Epithelial cell of prostate (primary cell): ENCODE measurements at regions not wholly inside any gene's neighbourhood (a gene's known extent, or its start where the extent isn't known, plus 50 kb on each side); places are given as distances from the start of the nearest gene placed in this dataset.

Source experiments
- DNase-seq: peaks from one replicate; pipeline ENCODE4 v3.0.0-alpha.2; 2011; ENCODE audit warnings: low read depth, low spot score
- H3K27ac ChIP-seq: fragments of 450-650 bp; 2 replicates; pipeline ENCODE4 v1.5.1; 2017; ENCODE audit warnings: mild to moderate bottlenecking

GRCh38 chr12:114767906-114768722 lies 84.1 kb upstream of the TBX3 start:
- DNase-seq: no peak
- H3K27ac ChIP-seq: no peak overlapping the region

GRCh38 chr12:114767084-114767760 lies 83.2 kb upstream of the TBX3 start:
- DNase-seq: no peak
- H3K27ac ChIP-seq: no peak overlapping the region

GRCh38 chr12:114765960-114766691 lies 82.2 kb upstream of the TBX3 start:
- H3K27ac ChIP-seq: no peak overlapping the region
- DNase-seq: no peak

- no peak overlapping the region for H3K27ac ChIP-seq
- DNase-seq: no peak
Observed at GRCh38 chr12:114764510-114764909, 80.5 kb upstream of the TBX3 start.

- DNase-seq: no peak
- no peak overlapping the region for H3K27ac ChIP-seq
Observed at GRCh38 chr12:114762490-114763110, 78.6 kb upstream of the TBX3 start.

- no peak overlapping the region for H3K27ac ChIP-seq
- no peak for DNase-seq
Observed at GRCh38 chr12:114760151-114760877, 76.3 kb upstream of the TBX3 start.

GRCh38 chr12:114759635-114760034 lies 75.7 kb upstream of the TBX3 start:
- no peak for DNase-seq
- H3K27ac ChIP-seq: no peak overlapping the region

- no peak overlapping the region for H3K27ac ChIP-seq
- DNase-seq: no peak
Observed at GRCh38 chr12:114757684-114758325, 73.8 kb upstream of the TBX3 start.

GRCh38 chr12:114752217-114752616 lies 68.2 kb upstream of the TBX3 start:
- no peak overlapping the region for H3K27ac ChIP-seq
- no peak for DNase-seq

- DNase-seq: no peak
- H3K27ac ChIP-seq: no peak overlapping the region
Observed at GRCh38 chr12:114751712-114752111, 67.7 kb upstream of the TBX3 start.

GRCh38 chr12:114750917-114751316 lies 66.9 kb upstream of the TBX3 start:
- no peak for DNase-seq
- no peak overlapping the region for H3K27ac ChIP-seq

GRCh38 chr12:114749065-114749464 lies 65.1 kb upstream of the TBX3 start:
- H3K27ac ChIP-seq: no peak overlapping the region
- no peak for DNase-seq

- DNase-seq: no peak
- H3K27ac ChIP-seq: no peak overlapping the region
Observed at GRCh38 chr12:114747012-114747858, 63.3 kb upstream of the TBX3 start.

GRCh38 chr12:114746297-114747011 lies 62.5 kb upstream of the TBX3 start:
- no peak overlapping the region for H3K27ac ChIP-seq
- no peak for DNase-seq

GRCh38 chr12:114744691-114745090 lies 60.7 kb upstream of the TBX3 start:
- no peak for DNase-seq
- no peak overlapping the region for H3K27ac ChIP-seq

GRCh38 chr12:114744285-114744684 lies 60.3 kb upstream of the TBX3 start:
- no peak for DNase-seq
- H3K27ac ChIP-seq: no peak overlapping the region

GRCh38 chr12:114743799-114744198 lies 59.8 kb upstream of the TBX3 start:
- DNase-seq: no peak
- H3K27ac ChIP-seq: no peak overlapping the region

- no peak overlapping the region for H3K27ac ChIP-seq
- no peak for DNase-seq
Observed at GRCh38 chr12:114743289-114743688, 59.3 kb upstream of the TBX3 start.
